HG02885 (cell line): ENCODE measurements at regions not wholly inside any gene's neighbourhood (a gene's known extent, or its start where the extent isn't known, plus 50 kb on each side); places are given as distances from the start of the nearest gene placed in this dataset.

Experiments used
- ATAC-seq: cut with Tn5 transposase; IDR thresholded peaks from one replicate; pipeline ENCODE4 v1.9.1; 2021; ENCODE audit warnings: mild to moderate bottlenecking; ENCODE audit not compliant: unreplicated experiment, poor library complexity

DNA sequence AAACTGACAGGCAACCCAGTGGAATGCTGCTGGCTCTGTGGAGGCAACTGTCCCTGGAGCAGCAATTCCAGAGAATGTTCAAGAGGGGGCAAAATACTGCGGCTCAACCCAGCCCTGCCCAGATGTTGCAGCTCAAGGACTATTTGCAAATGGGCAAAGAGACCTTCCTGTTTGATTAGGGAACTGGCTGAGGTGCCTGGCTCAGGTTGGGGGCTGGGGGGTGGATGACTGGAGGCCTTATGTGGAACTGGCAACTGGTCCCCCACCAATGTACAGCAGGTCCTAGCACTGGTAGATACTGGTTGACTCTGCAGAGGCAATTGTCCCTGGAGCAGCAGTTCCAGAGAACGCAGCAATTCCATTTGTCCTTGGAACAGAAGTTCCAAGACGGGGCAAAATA is 302.5 kb downstream of the ZPLD1 start:
- ATAC-seq: no peak

DNA sequence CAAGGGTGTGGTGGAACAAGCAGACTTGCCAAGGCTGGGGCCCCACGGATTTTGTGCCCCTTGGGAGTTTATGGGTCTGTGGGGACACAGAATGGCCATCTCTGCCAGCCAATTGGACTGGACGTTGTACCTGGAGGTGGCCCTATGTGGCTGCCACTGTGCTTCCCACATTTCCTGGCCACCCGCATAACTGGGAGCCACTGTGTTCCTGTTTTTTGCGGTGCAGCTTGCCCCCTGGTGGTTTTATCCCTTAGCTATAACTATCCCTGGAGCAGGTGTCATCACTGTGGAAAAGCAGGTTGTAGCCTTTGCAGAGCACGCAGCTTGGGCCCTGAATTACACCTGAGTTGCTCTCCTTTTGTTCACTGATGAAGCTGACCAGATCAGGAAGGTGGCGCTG is 306.3 kb downstream of the ZPLD1 start:
- no peak for ATAC-seq

DNA sequence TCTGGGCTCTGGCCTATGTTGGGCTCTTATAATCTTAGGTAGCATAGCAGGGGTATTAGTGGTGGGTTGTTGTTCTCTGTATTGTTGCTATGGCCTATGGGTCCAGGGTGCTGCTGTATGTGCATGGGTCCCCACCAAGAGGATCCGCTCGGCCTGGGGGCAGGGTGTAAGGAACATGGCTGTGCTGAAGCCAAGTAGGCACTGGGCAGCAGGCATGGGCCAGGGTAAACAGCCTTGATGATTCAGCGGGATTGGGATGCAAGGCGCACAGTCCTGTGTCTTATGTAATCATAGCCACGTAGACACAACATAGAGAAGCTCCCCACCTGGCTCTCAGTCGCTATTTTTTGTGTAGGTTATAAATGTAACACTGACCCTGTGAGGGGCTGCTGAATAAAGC is 306.9 kb downstream of the ZPLD1 start:
- ATAC-seq: no peak

DNA sequence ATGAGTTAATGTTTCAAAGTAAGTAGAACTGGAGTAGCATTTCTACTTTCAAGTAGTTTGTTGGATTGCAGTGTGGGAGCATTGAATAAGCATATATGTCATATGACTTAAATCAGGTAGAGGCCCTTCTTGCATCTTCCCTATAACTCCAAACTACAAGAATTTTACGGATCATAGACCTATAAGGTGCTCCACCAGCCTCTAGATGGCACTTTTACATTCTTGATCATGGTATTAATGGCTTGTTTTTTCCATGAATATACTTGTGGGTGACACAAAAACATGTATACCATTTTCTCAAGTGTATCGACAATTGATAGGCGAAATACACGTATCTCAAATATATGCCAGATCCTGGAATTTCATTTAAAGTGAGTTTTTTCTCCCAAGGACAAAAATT is 311.1 kb downstream of the ZPLD1 start:
- ATAC-seq: no peak

DNA sequence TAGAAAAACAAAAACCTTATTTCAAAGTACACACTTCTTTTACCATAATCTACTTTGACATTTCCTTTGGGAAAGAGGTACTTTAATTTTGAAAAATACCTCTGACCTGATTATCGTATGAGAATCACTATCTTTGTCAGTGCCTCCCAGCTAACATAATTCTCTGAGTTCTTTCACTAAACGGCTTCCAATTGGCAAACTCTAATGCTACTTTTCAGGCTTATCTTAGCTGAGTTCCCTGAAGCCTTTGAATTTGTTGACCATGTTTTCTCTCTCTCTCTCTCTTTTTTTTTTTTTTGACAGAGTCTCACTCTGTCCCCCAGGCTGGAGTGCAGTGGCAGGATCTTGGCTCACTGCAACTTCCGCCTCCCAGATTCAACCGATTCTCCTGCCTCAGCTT is 312.8 kb downstream of the ZPLD1 start:
- ATAC-seq: no peak

DNA sequence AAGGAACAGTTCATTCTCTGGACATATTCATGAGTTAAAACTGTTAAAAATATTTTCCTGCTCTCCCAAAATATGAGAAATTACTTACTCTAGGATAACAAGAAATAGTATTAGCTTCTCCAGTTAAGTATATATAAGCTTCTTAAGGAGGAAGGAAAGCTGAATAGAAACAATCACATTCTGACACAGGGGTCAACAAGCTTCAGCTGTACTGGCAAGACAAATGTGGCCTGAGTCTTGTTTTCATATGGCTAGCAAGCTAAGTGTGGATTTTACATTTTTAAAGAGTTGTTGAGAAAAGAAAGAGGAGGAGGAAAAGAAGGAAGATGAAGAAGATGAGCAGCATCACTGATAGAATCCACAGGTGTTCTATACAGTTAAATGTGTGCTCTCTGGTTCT is 313.8 kb downstream of the ZPLD1 start:
- no peak for ATAC-seq

DNA sequence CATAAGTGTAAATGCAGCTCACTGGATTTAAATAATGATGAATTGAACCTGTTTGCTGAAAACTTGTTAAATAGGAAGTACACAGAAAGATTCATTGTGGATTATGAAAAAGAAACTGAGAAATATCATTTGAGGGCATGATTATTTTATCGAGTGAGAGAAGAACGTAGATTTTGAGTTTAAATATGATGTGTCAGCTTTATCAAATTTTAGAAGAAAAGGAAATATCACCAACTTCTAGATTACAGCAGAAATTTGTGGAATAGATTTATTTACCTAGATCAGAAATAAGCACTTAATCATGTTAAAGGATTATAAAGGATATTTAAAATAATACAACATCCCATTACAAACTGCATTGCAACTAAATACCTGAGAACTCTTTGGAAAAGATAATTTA is 315.5 kb downstream of the ZPLD1 start:
- no peak for ATAC-seq

DNA sequence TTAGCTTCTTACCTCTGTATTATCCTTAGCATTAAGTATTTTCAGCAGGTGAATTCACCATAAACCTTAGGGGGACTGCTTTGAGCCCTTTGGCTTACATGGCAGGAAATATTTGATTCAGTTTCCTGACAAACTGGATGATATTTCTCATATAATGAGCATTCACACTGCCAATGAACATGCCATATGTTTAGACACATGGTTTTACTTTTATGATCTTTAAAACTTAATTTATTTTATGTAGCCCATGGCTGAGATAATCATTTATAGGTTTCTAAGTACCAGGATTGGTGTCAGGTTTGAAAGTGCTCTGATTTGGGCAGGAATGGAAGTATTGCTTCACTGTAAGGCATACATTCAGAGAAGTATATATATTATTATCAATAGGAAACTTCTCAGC is 319.1 kb downstream of the ZPLD1 start:
- ATAC-seq: no peak

DNA sequence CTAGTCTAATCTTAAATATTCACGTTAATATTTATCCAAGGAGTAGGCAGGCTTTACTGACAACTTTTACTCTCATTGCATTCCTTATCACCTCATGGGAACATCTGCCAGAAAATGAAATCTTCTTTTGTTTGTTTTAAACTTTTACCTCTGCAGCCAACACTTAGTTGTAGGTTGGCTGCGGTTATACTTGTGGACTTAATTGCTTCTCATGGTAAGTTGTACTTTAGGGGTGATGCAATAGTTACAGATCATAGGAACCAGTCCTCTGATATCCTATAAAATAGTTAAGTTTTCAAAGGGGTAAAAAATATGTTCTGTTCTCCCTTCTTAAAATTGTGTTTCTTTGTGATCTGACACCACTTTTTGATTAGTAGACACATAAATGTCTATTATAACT is 321.9 kb downstream of the ZPLD1 start:
- no peak for ATAC-seq

DNA sequence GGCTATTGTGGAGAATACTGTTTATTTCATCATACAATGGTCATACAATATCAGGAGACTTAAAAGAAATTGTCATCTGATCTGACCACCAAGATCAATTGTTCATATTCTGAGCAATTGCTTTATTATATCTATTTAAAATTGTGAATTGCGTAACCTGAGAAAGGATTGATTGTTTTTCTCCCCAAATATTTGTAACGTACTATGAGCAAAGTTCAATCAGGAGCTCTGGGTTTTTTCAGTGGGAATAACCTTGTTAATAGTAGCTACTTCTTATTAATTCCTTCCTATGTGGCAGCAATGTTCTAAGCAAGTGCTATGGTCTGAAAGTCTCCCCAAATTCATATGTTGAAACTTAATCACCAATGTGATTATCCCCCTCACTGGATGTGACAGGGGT is 323.1 kb downstream of the ZPLD1 start:
- no peak for ATAC-seq

DNA sequence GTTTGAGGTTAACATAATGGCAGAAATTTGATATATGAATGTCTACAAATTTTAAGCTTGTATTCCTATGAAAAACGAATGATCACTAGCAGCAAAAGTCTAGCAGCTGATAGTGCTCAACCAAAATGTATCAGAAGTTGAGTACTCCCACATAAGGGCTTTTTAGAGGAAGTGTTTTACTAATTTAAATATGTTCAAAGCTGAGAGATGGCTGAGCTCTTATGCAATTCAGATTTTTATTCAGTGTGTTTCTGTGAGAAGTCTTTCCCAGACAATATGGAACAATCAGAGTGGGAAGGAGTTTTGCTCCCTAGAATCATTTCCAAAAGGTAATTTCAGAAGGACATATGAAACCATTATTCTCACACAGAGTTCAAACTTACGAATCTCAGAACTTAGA is 327.0 kb downstream of the ZPLD1 start:
- ATAC-seq: no peak

DNA sequence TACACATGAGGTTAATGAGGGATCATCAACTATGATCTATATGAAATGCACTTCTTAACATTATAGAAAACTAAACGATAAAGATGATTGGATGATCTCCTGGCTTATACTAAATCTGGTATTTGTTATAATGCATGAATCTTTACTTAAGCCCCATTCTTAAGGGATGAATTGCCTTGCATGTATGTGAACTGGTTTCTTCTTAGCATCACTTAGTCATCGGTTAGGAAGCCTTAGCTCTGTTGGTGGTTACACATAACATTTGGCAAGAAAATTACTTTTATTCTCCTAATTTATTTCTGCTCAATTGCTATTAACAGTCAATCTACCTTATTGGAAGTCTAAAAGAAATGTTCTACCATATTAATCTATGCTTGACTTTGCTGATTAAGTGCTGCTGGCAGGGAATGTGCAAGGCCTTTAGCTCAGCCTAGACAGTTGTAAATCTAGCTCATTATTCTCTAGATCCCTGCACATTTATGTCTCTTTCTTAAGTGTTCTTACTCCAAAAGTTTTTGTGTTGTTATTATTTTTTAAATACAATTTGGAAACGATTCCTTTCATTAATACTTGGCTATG is 356.0 kb downstream of the ZPLD1 start:
- no peak for ATAC-seq

DNA sequence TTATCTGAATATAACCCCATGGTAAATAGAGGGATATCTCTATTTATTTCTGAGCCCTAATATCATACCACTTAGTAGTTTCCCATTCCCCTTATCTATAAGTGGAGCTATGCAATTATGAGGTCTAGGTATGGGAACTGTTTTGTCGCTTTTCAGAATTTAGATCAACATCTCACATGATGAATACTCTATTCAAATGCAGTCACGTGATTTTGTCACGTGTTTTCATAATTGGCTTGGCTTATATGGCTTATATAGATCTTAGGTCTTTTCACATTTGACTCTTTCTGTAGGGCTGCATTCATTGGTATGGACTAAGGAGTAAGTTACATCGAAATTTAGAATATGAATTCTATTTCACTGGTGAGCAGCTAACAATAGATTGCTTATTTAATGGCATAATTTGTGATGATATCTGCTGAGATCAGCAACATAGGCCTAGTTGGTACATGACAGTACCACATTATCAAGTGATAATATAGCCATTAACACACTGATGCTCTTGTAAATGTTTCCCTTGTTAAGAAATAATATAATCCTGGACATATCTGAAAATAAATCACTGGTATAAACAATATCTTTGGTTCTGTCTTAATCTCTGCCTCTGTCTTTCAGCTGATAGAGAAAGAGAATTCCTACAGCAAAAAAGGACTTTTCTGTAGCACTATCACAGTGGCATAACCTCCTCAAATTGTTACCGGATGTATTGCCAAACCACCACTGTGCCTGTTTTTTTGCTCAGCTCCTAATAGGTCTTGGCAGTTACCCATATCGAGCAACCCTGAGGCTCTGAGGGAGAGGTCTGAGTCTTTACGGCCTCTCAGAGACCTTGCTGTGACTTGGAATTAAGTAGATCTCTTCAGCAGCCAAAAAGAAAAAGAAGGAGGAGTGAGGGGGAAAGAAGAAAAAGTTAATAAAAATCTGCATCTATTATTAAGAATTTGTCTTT is 357.1 kb downstream of the ZPLD1 start:
- no peak for ATAC-seq

DNA sequence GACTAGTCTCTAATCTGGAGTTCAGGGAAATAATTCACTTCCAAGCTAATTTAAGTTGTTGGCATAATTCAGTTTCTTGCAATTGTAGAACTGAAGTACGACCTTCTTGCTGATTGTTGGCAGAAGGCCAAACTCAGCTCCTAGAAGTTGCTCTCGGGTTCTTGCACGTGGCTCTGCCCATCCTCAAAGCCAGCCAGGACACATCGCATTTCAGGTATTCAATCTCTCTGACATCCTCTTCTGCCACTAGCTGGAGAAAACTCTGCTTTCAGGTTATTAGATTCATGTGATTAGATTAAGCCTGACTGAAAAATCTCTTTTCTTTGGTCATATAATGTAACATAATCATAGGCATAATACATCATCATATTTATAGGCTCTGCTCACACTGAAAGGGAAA is 362.0 kb downstream of the ZPLD1 start:
- ATAC-seq: no peak

DNA sequence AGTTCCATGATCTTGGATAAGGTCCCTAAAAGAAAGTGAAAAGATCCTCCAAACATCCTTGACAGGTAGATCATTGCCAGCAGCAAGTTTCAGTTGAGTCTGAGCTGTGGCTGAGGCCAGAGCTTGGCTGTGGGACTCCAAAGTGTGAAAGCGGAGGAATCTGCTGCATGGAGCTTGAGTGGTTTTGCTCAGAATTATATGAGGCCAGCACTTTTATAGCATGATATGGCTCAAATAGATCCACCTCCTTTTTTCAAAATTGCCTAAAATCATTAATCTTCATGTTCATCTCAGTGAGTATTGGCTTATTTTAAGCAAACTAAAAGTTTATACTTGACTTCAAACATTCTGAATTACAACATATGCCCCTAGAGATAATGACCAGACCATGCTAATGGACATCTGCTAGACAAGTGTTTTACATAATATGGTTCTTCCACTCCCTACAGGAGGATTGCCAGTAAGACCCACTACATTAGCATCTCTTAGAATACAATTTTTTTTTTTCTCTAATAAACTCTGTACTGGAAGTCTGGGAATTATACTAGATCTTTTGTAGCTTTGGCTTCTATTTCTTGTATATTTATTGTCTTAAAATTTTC is 368.1 kb downstream of the ZPLD1 start:
- no peak for ATAC-seq

DNA sequence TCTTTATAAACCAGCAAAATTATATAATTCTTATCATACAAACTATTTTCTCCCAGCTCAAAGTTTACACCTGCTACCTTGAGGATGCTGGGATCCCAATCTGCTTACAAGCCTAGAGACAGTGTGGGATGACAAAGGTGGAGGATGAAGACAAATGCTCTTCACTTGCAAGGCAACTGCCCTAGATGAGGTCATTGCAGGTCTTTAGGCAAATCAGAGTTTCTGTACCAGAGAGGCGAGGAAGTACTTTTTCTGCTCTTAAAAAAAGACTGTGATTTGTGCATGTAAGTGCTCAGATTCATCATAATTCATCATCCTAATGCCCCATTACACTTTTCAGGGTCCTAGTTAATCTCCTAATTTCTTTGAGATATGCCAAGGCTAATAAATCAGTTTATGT is 376.1 kb downstream of the ZPLD1 start:
- peak; percentile 51 for ATAC-seq

DNA sequence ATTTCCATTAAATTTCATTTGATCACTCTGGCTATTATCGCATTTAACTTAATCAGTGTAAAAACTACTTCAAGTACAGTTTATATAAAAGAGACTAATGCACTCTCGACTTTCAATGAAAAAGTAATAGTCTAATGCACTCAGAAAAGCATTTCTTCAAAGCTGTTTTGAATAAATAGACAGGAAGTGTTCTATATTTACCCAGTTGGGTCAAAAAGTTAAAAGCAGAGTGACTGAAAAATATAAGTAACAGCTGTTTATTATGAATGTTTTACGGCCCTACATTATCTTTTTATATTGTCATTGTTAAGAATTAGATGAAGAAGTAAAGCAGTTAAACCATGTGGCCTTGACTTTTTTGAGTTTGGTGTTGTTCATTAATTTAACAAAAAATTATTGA is 391.8 kb downstream of the ZPLD1 start:
- no peak for ATAC-seq

DNA sequence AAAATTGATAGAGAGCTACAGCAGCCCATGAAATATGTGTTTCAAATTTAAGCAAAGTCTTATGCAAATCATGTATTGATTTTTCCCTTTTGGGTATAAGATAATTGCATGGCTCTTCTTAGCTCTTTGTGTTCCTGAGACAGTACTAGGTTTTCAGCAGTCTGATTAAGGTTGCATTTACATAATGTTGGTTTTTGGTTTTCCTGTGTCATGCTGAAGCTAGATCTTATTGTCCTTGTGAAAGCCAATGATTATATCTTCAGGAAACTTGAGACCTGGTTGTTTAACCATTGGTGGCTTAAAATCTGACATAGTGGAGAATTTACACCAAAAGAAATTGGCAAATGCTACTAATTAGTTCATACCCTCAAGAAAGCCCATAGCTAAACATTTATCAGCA is 392.6 kb downstream of the ZPLD1 start:
- no peak for ATAC-seq

DNA sequence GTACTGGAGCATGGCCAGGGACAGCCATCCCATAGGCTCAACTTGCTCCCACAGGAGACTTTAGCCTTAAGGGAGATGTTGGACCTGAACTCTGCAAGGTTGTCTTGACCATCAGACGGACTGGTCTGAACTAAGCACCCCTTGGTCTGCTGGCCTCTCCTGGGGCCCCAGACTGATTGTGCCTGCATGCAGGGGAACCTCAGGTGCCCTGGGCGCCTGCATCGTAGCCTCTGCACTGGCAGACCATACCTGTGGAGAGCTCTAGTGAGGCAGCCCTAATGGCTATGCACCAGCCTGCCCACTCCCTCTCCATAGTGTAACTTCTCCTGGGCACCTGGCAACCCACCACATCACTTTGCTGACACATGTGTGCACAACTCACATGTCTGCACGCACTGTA is 395.6 kb downstream of the ZPLD1 start:
- no peak for ATAC-seq

DNA sequence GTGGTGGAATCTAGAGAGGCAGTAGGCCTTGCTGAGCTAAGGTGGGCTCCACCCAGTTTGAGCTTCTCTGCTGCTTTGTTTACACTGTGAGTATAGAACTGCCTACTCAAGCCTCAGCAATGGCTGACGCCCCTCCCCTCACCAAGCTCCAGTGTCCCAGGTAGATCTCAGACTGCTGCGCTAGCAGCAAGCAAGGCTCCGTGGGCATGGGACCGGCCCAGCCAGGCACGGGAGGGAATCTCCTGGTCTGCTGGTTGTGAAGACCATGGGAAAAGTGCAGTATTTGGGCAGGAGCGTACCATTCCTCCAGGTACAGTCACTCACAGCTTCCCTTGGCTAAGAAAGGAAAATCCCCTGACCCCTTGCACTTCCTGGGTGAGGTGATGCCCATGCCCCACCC is 407.1 kb downstream of the ZPLD1 start:
- no peak for ATAC-seq

DNA sequence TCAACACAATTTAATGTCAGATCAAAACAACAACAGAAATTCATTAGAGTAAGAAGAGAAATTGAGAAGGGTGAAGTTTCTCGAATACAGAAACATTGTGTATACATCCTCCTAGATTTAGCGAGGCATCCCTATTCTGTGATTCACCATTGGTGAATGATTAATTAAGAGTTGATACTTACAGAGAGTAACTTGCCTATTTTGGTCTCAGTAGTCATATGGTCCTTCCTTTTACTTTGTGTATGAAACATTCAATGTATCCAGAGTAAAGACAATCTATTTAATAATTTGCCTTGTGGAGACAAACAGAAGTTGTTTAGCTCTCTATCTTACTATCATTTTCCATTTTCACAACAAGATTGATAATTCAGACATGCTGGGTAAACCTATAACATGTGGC is 432.0 kb downstream of the ZPLD1 start:
- ATAC-seq: no peak

DNA sequence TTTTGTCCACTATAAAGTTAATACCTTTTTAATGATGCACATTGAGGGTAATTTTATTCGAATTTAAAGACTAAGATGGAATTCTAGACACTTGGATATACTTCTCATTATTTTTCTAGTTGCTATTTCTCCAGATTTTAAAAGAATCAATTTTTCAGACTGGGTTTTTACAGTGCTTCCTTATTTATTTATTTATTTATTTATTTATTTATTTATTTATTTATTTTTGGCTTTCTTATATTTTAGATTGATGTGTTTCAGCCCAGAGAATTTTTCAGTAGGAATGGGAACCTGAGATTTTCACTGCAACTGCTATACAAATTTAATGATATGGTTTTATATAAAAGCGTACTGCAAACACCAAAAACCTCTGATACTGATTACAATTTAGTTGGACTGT is 448.7 kb downstream of the ZPLD1 start:
- no peak for ATAC-seq
